ENCODE measurements at regions not wholly inside any gene's neighbourhood (a gene's known extent, or its start where the extent isn't known, plus 50 kb on each side); places are given as distances from the start of the nearest gene placed in this dataset.

DNA sequence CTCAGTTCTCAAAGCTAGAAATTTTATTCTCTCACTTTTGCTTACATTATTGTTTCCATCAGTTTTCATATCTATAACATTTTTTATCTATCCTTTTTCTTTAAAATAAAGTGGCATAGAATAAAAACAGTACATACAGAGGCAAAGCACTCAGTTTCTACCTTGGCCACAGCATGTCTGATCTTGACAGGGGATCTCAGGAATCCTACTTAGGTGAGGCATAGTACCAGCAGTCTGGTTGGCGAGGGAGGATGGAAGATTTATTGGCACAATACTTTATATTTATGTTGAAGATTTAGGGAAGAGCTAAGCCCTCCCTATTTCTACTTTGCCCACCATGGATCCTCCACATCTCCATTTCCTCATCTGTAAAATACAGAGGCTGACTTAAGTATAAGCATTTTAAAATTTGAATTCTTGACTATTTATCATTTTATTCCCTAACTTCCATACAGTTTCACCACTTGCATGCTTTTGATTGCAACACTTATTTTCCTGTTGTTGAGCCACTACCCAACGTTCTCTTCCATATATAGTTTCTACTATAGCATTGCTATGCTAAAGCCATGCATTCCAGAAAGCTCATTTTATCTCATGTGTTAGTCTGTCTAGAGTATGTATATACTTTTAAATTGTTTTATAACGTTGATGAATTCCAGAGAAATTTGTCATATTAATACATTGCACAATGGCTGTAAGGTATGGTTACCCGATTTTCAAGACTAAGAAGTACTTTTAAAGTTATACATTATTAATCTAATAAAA lies 506.7 kb downstream of the KCTD12 start:
- Histone ChIP-seq H2BK120ac (ENCODE audit: insufficient read depth, low read length, poor library complexity) (no peak overlapping the region), H2BK5ac (ENCODE audit: low read depth, low read length, poor library complexity) (no peak overlapping the region), H2AFZ (ENCODE audit: insufficient read depth, low read length, poor library complexity) (no peak overlapping the region), H4K91ac (ENCODE audit: low read depth, low read length) (no peak overlapping the region), H3K9me3 (ENCODE audit: insufficient read depth, low read depth, low read length) (no peaks in the 10 kb centered on the region), H4K12ac (ENCODE audit: low read depth, low read length) (no peak overlapping the region), H3K27me3 (ENCODE audit: insufficient read depth, low read length) (no peaks in the 10 kb centered on the region), H4K8ac (ENCODE audit: low read depth, low read length) (no peak overlapping the region), H3K36me3 (ENCODE audit: control insufficient read depth in 1 of 2, insufficient read depth in 2 of 2, low read length in 2 of 2) (no peaks in the 10 kb centered on the region), H3K4me2 (ENCODE audit: low read length) (no peak overlapping the region), H3K23ac (ENCODE audit: low read length) (no peak overlapping the region), H3K4me3 (ENCODE audit: low read depth, low read length) (no peak overlapping the region), H3K27ac (ENCODE audit: low read depth, low read length) (no peak overlapping the region), H3K79me2 (ENCODE audit: control insufficient read depth, insufficient read depth, low read length, poor library complexity) (no peaks in the 10 kb centered on the region), H2BK12ac (ENCODE audit: low read length) (no peak overlapping the region), H3K4me1 (ENCODE audit: control insufficient read depth in 1 of 2, insufficient read depth in 2 of 2, low read length in 2 of 2) (no peaks in the 10 kb centered on the region), H3K9ac (ENCODE audit: low read length) (no peak overlapping the region), H2AK5ac (ENCODE audit: low read length) (no peak overlapping the region), H3K4ac (ENCODE audit: low read depth, low read length) (no peak overlapping the region), H3K14ac (ENCODE audit: low read length) (no peak overlapping the region), H3K79me1 (ENCODE audit: low read length) (no peaks in the 10 kb centered on the region), H3K18ac (ENCODE audit: low read length) (no peak overlapping the region)
- WGBS (ENCODE audit: extremely low coverage, insufficient coverage, insufficient read length), result no CpG with 5 or more reads among the region's 4 CpGs
- no peak for DNase-seq

DNA sequence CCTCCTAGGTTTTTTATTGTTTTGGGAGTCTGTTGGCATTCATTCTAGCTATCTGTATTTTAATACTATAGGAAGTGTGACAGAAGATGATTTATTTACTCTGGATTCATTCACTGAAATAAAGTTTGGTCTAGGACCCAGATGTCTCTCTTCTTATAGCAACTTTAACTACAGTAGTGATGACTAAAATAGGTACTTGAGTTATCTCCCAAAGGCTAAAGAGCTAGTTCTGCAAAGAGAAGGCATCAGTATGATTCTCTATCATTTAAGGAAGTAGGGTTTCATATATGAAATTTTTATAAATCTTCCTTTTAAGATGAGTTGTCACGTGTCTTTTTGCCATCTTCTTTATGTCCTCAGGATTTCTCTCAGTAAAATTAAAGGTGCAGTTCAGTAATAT lies 507.4 kb downstream of the KCTD12 start:
- Histone ChIP-seq H2AFZ (ENCODE audit: insufficient read depth, low read length, poor library complexity) (no peak overlapping the region), H3K36me3 (ENCODE audit: control insufficient read depth in 1 of 2, insufficient read depth in 2 of 2, low read length in 2 of 2) (no peaks in the 10 kb centered on the region), H3K9me3 (ENCODE audit: insufficient read depth, low read depth, low read length) (no peaks in the 10 kb centered on the region), H2BK5ac (ENCODE audit: low read depth, low read length, poor library complexity) (no peak overlapping the region), H3K79me2 (ENCODE audit: control insufficient read depth, insufficient read depth, low read length, poor library complexity) (no peaks in the 10 kb centered on the region), H2BK12ac (ENCODE audit: low read length) (no peak overlapping the region), H3K4me2 (ENCODE audit: low read length) (no peak overlapping the region), H2BK120ac (ENCODE audit: insufficient read depth, low read length, poor library complexity) (no peak overlapping the region), H2AK5ac (ENCODE audit: low read length) (no peak overlapping the region), H3K4me3 (ENCODE audit: low read depth, low read length) (no peak overlapping the region), H3K4me1 (ENCODE audit: control insufficient read depth in 1 of 2, insufficient read depth in 2 of 2, low read length in 2 of 2) (no peaks in the 10 kb centered on the region), H3K18ac (ENCODE audit: low read length) (no peak overlapping the region), H3K27ac (ENCODE audit: low read depth, low read length) (no peak overlapping the region), H4K8ac (ENCODE audit: low read depth, low read length) (no peak overlapping the region), H4K91ac (ENCODE audit: low read depth, low read length) (no peak overlapping the region), H3K9ac (ENCODE audit: low read length) (no peak overlapping the region), H3K4ac (ENCODE audit: low read depth, low read length) (no peak overlapping the region), H4K12ac (ENCODE audit: low read depth, low read length) (no peak overlapping the region), H3K79me1 (ENCODE audit: low read length) (no peaks in the 10 kb centered on the region), H3K14ac (ENCODE audit: low read length) (no peak overlapping the region), H3K23ac (ENCODE audit: low read length) (no peak overlapping the region), H3K27me3 (ENCODE audit: insufficient read depth, low read length) (no peaks in the 10 kb centered on the region)
- no CpG with 5 or more reads among the region's 1 CpG for WGBS (ENCODE audit: extremely low coverage, insufficient coverage, insufficient read length)
- DNase-seq, result no peak

DNA sequence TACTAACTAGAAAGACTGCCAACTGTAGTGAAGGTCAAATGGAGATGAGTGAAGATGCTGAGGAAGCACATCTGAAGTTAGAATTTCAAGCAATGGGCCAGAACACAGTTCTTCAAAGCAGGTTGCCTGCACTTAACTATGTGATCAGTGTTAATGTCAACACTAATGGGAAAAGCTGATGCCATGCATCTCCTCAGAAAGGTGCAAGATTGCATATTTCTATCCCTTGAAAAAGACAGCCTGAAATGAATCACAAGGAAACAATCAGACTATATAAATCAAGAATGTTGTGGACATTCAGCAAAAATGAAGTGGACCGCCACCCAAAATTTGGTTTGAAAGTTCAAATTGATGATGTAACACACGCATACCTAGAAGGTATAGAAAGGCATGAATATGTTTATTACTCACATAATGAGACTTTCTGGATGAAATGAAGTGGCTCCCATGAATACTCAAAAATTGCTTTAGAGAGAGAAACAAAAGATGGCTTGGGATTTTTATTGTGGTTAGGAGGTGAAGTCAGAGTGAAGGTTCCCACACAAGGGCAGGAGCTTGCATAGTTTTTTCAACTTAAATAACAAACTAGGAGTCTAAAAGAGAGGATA lies 522.4 kb downstream of the KCTD12 start:
- H2BK120ac ChIP-seq (ENCODE audit: insufficient read depth, low read length, poor library complexity), result no peak overlapping the region
- no CpG with 5 or more reads among the region's 2 CpGs for WGBS (ENCODE audit: extremely low coverage, insufficient coverage, insufficient read length)
- H3K36me3 ChIP-seq (ENCODE audit: control insufficient read depth in 1 of 2, insufficient read depth in 2 of 2, low read length in 2 of 2), result no peaks in the 10 kb centered on the region
- H4K91ac ChIP-seq (ENCODE audit: low read depth, low read length), result no peak overlapping the region
- H3K79me2 ChIP-seq (ENCODE audit: control insufficient read depth, insufficient read depth, low read length, poor library complexity), result no peaks in the 10 kb centered on the region
- no peaks in the 10 kb centered on the region for H3K4me1 ChIP-seq (ENCODE audit: control insufficient read depth in 1 of 2, insufficient read depth in 2 of 2, low read length in 2 of 2)
- no peak overlapping the region for H3K4ac ChIP-seq (ENCODE audit: low read depth, low read length)
- H4K8ac ChIP-seq (ENCODE audit: low read depth, low read length), result no peak overlapping the region
- H2BK12ac ChIP-seq (ENCODE audit: low read length), result no peak overlapping the region
- no peaks in the 10 kb centered on the region for H3K79me1 ChIP-seq (ENCODE audit: low read length)
- no peak for DNase-seq
- no peak overlapping the region for H2BK5ac ChIP-seq (ENCODE audit: low read depth, low read length, poor library complexity)
- no peak overlapping the region for H2AFZ ChIP-seq (ENCODE audit: insufficient read depth, low read length, poor library complexity)
- no peak overlapping the region for H4K12ac ChIP-seq (ENCODE audit: low read depth, low read length)
- H3K14ac ChIP-seq (ENCODE audit: low read length), result no peak overlapping the region
- H3K9me3 ChIP-seq (ENCODE audit: insufficient read depth, low read depth, low read length), result no peaks in the 10 kb centered on the region
- no peak overlapping the region for H3K27ac ChIP-seq (ENCODE audit: low read depth, low read length)
- no peak overlapping the region for H3K4me2 ChIP-seq (ENCODE audit: low read length)
- H3K4me3 ChIP-seq (ENCODE audit: low read depth, low read length), result no peak overlapping the region
- no peak overlapping the region for H3K23ac ChIP-seq (ENCODE audit: low read length)
- H3K9ac ChIP-seq (ENCODE audit: low read length), result no peak overlapping the region
- H3K27me3 ChIP-seq (ENCODE audit: insufficient read depth, low read length), result no peaks in the 10 kb centered on the region
- H3K18ac ChIP-seq (ENCODE audit: low read length), result no peak overlapping the region
- H2AK5ac ChIP-seq (ENCODE audit: low read length), result no peak overlapping the region

GRCh38 chr13:76361868-76362267 lies 524.3 kb downstream of the KCTD12 start:
- Histone ChIP-seq H3K27me3 (ENCODE audit: insufficient read depth, low read length) (no peaks in the 10 kb centered on the region), H2BK12ac (ENCODE audit: low read length) (no peak overlapping the region), H3K9ac (ENCODE audit: low read length) (no peak overlapping the region), H3K4me3 (ENCODE audit: low read depth, low read length) (no peak overlapping the region), H3K36me3 (ENCODE audit: control insufficient read depth in 1 of 2, insufficient read depth in 2 of 2, low read length in 2 of 2) (no peaks in the 10 kb centered on the region), H2BK5ac (ENCODE audit: low read depth, low read length, poor library complexity) (no peak overlapping the region), H2AK5ac (ENCODE audit: low read length) (no peak overlapping the region), H3K9me3 (ENCODE audit: insufficient read depth, low read depth, low read length) (no peaks in the 10 kb centered on the region), H3K14ac (ENCODE audit: low read length) (no peak overlapping the region), H3K79me1 (ENCODE audit: low read length) (no peaks in the 10 kb centered on the region), H3K4me2 (ENCODE audit: low read length) (no peak overlapping the region), H3K23ac (ENCODE audit: low read length) (no peak overlapping the region), H3K27ac (ENCODE audit: low read depth, low read length) (no peak overlapping the region), H3K79me2 (ENCODE audit: control insufficient read depth, insufficient read depth, low read length, poor library complexity) (no peaks in the 10 kb centered on the region), H3K4me1 (ENCODE audit: control insufficient read depth in 1 of 2, insufficient read depth in 2 of 2, low read length in 2 of 2) (no peaks in the 10 kb centered on the region), H4K91ac (ENCODE audit: low read depth, low read length) (no peak overlapping the region), H3K4ac (ENCODE audit: low read depth, low read length) (no peak overlapping the region), H2BK120ac (ENCODE audit: insufficient read depth, low read length, poor library complexity) (no peak overlapping the region), H2AFZ (ENCODE audit: insufficient read depth, low read length, poor library complexity) (no peak overlapping the region), H4K8ac (ENCODE audit: low read depth, low read length) (no peak overlapping the region), H3K18ac (ENCODE audit: low read length) (no peak overlapping the region), H4K12ac (ENCODE audit: low read depth, low read length) (no peak overlapping the region)
- no peak for DNase-seq

Measured in trophoblast cell (in vitro differentiated cells and primary cell).